ENCODE measurements at regions not wholly inside any gene's neighbourhood (a gene's known extent, or its start where the extent isn't known, plus 50 kb on each side); places are given as distances from the start of the nearest gene placed in this dataset.

- TF ChIP-seq POLR2A (IDR thresholded peaks at IDR 0.05) (no peak), CTCF (IDR thresholded peaks at IDR 0.05) (no peak)
These were observed 201.2 kb downstream of the FOXA2 start for GRCh38 chr20:22383156-22383555.

Data from body of pancreas (tissue), 4 donors.